Heart left ventricle (tissue), 13 donors: ENCODE measurements at regions not wholly inside any gene's neighbourhood (a gene's known extent, or its start where the extent isn't known, plus 50 kb on each side); places are given as distances from the start of the nearest gene placed in this dataset.

Experiments used
- POLR2A ChIP-seq, 2 donors: fragments of 450-650 bp; IDR thresholded peaks; one replicate each; pipeline ENCODE4 v1.6.1; 2017; ENCODE audit warnings: antibody characterized with exemption in 2 of 2, mild to moderate bottlenecking in 2 of 2, moderate library complexity in 2 of 2
- TF ChIP-seq, protein P1 (sequence below), 12 donors: fragments of 200-600 bp; sonication (generic) in 4 of 12; IDR thresholded peaks; one replicate each; pipeline versions ENCODE4 v1.5.0 to v1.8.0; 2018 to 2022; ENCODE audit warnings: antibody characterized with exemption in 12 of 12, mild to moderate bottlenecking in 5 of 12
- donor health status: ischemic (EF 13 %, LVEDD 7.1; RV severe dilation, severe dysfunction).
- donor health status: DM: no; HTN: yes; CAD: no.
- donor health status: DM: no; HTN: no; CAD: no.
- donor health status: ischemic (EF 25% LVEDD 6.9; RV normal size, moderate dysfunction).
- donor health status: ischemic (EF 25% LVEDD 5.7; RV mildly dilated, moderate dysfunction).
- donor health status: ischemic (EF 35%, LVEDD 5.7; RV mildly dilated, moderate dysfunction).
- donor health status: nonischemic (EF 11% LVEDD 7.7; RV severe dilation, severe dysfunction).
- donor health status: DM: yes; HTN: yes; CAD: no.
- donor health status: PGD.
- donor health status: ischemic (EF 29% LVEDD 5.4; RV normal size, mild dysfunction).
- donor health status: nonischemic (EF 23%, LVEDD 6.1; RV moderate dilation, normal function).

DNA sequence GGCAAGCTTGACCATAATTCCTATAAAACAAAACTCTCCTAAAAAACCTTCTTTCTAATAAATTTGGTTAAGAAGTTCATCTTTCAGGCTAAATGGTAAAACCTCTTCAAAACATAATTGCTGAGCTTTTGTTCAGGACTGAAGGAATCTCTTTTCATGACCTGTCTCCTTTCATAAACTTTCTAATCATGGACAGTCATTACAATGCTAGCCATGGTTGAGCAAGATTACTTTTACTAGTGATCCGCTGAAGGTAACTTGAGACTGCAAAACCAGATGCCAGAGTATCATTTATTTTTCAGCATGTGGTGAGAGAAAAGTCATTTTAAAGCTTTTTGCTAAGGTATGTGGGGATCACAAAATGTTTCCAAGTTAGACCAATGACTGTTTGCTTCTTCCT, 186.4 kb upstream of the RHOBTB1 start:
- TF ChIP-seq POLR2A (IDR thresholded peaks at IDR 0.05): no peak
- TF ChIP-seq, protein P1, sequence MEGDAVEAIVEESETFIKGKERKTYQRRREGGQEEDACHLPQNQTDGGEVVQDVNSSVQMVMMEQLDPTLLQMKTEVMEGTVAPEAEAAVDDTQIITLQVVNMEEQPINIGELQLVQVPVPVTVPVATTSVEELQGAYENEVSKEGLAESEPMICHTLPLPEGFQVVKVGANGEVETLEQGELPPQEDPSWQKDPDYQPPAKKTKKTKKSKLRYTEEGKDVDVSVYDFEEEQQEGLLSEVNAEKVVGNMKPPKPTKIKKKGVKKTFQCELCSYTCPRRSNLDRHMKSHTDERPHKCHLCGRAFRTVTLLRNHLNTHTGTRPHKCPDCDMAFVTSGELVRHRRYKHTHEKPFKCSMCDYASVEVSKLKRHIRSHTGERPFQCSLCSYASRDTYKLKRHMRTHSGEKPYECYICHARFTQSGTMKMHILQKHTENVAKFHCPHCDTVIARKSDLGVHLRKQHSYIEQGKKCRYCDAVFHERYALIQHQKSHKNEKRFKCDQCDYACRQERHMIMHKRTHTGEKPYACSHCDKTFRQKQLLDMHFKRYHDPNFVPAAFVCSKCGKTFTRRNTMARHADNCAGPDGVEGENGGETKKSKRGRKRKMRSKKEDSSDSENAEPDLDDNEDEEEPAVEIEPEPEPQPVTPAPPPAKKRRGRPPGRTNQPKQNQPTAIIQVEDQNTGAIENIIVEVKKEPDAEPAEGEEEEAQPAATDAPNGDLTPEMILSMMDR (IDR thresholded peaks at IDR 0.05): no peak
